Epidermal melanocyte (primary cell): ENCODE measurements at regions not wholly inside any gene's neighbourhood (a gene's known extent, or its start where the extent isn't known, plus 50 kb on each side); places are given as distances from the start of the nearest gene placed in this dataset.
"Not testable (repeated sequence)": the region's sequence is repeated elsewhere in the genome, so short reads cannot be mapped to it uniquely, and the experiment has no call there.

Experiments
- DNase-seq: peaks from one replicate; pipeline ENCODE4 v3.0.0; 2011; ENCODE audit warnings: low spot score; ENCODE audit not compliant: insufficient read length

GRCh38 chr17:63075969-63076368, 109.9 kb downstream of the TANC2 start:
- DNase-seq = no peak

GRCh38 chr17:63078707-63079106, 112.7 kb downstream of the TANC2 start:
- no peak for DNase-seq

GRCh38 chr17:63082273-63082861, 116.3 kb downstream of the TANC2 start:
- no peak for DNase-seq

- no peak for DNase-seq
Observed at GRCh38 chr17:63082952-63083351, 116.9 kb downstream of the TANC2 start.

- DNase-seq = no peak
Observed at GRCh38 chr17:63086483-63087185, 120.6 kb downstream of the TANC2 start.

- not testable (repeated sequence) for DNase-seq
Observed at GRCh38 chr17:63090358-63091114, 124.5 kb downstream of the TANC2 start.

- not testable (repeated sequence) for DNase-seq
Observed at GRCh38 chr17:63091909-63092308, 125.9 kb downstream of the TANC2 start.

- no peak for DNase-seq
Observed at GRCh38 chr17:63094631-63095030, 128.6 kb downstream of the TANC2 start.

GRCh38 chr17:63095459-63095858, 129.4 kb downstream of the TANC2 start:
- DNase-seq = no peak

GRCh38 chr17:63095879-63096278, 129.8 kb downstream of the TANC2 start:
- DNase-seq = no peak

GRCh38 chr17:63096426-63096825, 130.4 kb downstream of the TANC2 start:
- no peak for DNase-seq

GRCh38 chr17:63099425-63099824, 133.4 kb downstream of the TANC2 start:
- DNase-seq = no peak

GRCh38 chr17:63102034-63102433, 136.0 kb downstream of the TANC2 start:
- no peak for DNase-seq

- DNase-seq = no peak
Observed at GRCh38 chr17:63106050-63106449, 140.0 kb downstream of the TANC2 start.

- DNase-seq = no peak
Observed at GRCh38 chr17:63109661-63110060, 143.6 kb downstream of the TANC2 start.

- DNase-seq = no peak
Observed at GRCh38 chr17:63113167-63113566, 147.1 kb downstream of the TANC2 start.

- DNase-seq = no peak
Observed at GRCh38 chr17:63116228-63116627, 150.2 kb downstream of the TANC2 start.

GRCh38 chr17:63116967-63117830, 151.2 kb downstream of the TANC2 start:
- no peak for DNase-seq

GRCh38 chr17:63120406-63120805, 154.4 kb downstream of the TANC2 start:
- DNase-seq = no peak

- DNase-seq = no peak
Observed at GRCh38 chr17:63124536-63124935, 158.5 kb downstream of the TANC2 start.

GRCh38 chr17:63124958-63125357, 158.9 kb downstream of the TANC2 start:
- DNase-seq = no peak

- DNase-seq = no peak
Observed at GRCh38 chr17:63125987-63126386, 160.0 kb downstream of the TANC2 start.
